HEK293 (cell line): ENCODE measurements at regions not wholly inside any gene's neighbourhood (a gene's known extent, or its start where the extent isn't known, plus 50 kb on each side); places are given as distances from the start of the nearest gene placed in this dataset.
A peak's percentile ranks its signal among the peaks of the same experiment; 100 is the strongest.

Source experiments
- CTCF ChIA-PET: fragments of 350-600 bp; formaldehyde crosslinking; extraction: SDS; loops from one replicate; lab custom pipeline; 2021; ENCODE audit warnings: antibody characterized with exemption; lab: Yijun Ruan, JAX
- POLR2A ChIA-PET: fragments of 300-600 bp; formaldehyde crosslinking; extraction: SDS; loops from one replicate; lab custom pipeline; 2020; ENCODE audit warnings: antibody characterized with exemption, inconsistent platforms; lab: Yijun Ruan, JAX
- H3K27ac ChIP-seq: fragments of 200-500 bp; sonication (Bioruptor generic); 2 replicates; pipeline ENCODE4 v1.5.1; 2014; ENCODE audit warnings: low read depth, low read length, control low read depth, inconsistent platforms; ENCODE audit errors: extremely low read depth
- H3K36me3 ChIP-seq, 2 experiments: fragments of 200-500 bp in 1 of 2; sonication (Bioruptor generic) in 1 of 2; 1 replicate in 1 of 2; 2 replicates in 1 of 2; pipeline ENCODE4 v1.5.1; 2014 to 2017; ENCODE audit warnings: inconsistent platforms in 2 of 2, low read length in 2 of 2; ENCODE audit not compliant: control insufficient read depth in 2 of 2, insufficient read depth in 1 of 2
- H3K4me1 ChIP-seq: fragments of 200-500 bp; sonication (Bioruptor generic); 2 replicates; pipeline ENCODE4 v1.5.1; 2014; ENCODE audit warnings: mild to moderate bottlenecking, low read length, inconsistent platforms; ENCODE audit not compliant: control insufficient read depth, insufficient read depth
- H3K4me3 ChIP-seq: 2 replicates; pipeline ENCODE4 v1.5.1; 2011; ENCODE audit warnings: low read depth, mild to moderate bottlenecking, control low read depth, low read length, moderate library complexity
- H3K9me3 ChIP-seq: fragments of 200-500 bp; sonication (Bioruptor generic); 2 replicates; pipeline ENCODE4 v1.5.1; 2014; ENCODE audit warnings: low read depth, low read length, inconsistent platforms; ENCODE audit not compliant: control insufficient read depth, insufficient read depth
- FEZF1 ChIP-seq: fragments of 450-650 bp; formaldehyde crosslinking; IDR thresholded peaks from 2 replicates; pipeline ENCODE4 v1.5.1; 2016; ENCODE audit warnings: missing biosample characterization, missing genetic modification characterization
- HOXD13 ChIP-seq: sonication (generic); formaldehyde crosslinking; IDR thresholded peaks from 2 replicates; pipeline ENCODE4 v1.8.0; 2022; ENCODE audit warnings: missing genetic modification reagents, borderline replicate concordance
- ZBTB48 ChIP-seq: fragments of 450-650 bp; formaldehyde crosslinking; IDR thresholded peaks from 2 replicates; pipeline ENCODE4 v1.5.1; 2016; ENCODE audit warnings: missing biosample characterization, missing genetic modification characterization
- ZFHX2 ChIP-seq: fragments of 450-650 bp; formaldehyde crosslinking; conservative IDR thresholded peaks from 2 replicates; pipeline ENCODE4 v1.5.1; 2016; ENCODE audit warnings: missing biosample characterization, missing genetic modification characterization
- ZNF16 ChIP-seq: fragments of 450-650 bp; formaldehyde crosslinking; IDR thresholded peaks from 2 replicates; pipeline ENCODE4 v1.5.1; 2016; ENCODE audit warnings: low read depth, missing biosample characterization, missing genetic modification characterization
- ZNF214 ChIP-seq: fragments of 450-650 bp; formaldehyde crosslinking; IDR thresholded peaks from 2 replicates; pipeline ENCODE4 v1.5.1; 2017; ENCODE audit warnings: missing biosample characterization, mild to moderate bottlenecking, missing genetic modification characterization, borderline replicate concordance
- ZNF571 ChIP-seq: fragments of 450-650 bp; formaldehyde crosslinking; IDR thresholded peaks from 2 replicates; pipeline ENCODE4 v1.5.0; 2017; ENCODE audit warnings: missing biosample characterization, missing genetic modification characterization
- ZNF621 ChIP-seq: fragments of 450-650 bp; formaldehyde crosslinking; IDR thresholded peaks from 2 replicates; pipeline ENCODE4 v1.5.1; 2017; ENCODE audit warnings: missing biosample characterization, missing genetic modification characterization
- ZNF677 ChIP-seq: fragments of 450-650 bp; IDR thresholded peaks from 2 replicates; pipeline ENCODE4 v1.5.0; 2018; ENCODE audit warnings: missing biosample characterization, mild to moderate bottlenecking, missing genetic modification characterization, moderate library complexity
- TF ChIP-seq, protein P1 (sequence below): fragments of 450-650 bp; formaldehyde crosslinking; IDR thresholded peaks from 2 replicates; pipeline ENCODE4 v1.5.1; 2016; ENCODE audit warnings: missing biosample characterization, missing genetic modification characterization
- TF ChIP-seq, protein P2 (sequence below): fragments of 450-650 bp; formaldehyde crosslinking; IDR thresholded peaks from 2 replicates; pipeline ENCODE4 v1.5.0; 2017; ENCODE audit warnings: missing biosample characterization, missing genetic modification characterization, borderline replicate concordance
- TF ChIP-seq, protein P3 (sequence below): fragments of 450-650 bp; formaldehyde crosslinking; conservative IDR thresholded peaks from 2 replicates; pipeline ENCODE4 v1.5.1; 2016; ENCODE audit warnings: low read depth, missing biosample characterization, missing genetic modification characterization

DNA sequence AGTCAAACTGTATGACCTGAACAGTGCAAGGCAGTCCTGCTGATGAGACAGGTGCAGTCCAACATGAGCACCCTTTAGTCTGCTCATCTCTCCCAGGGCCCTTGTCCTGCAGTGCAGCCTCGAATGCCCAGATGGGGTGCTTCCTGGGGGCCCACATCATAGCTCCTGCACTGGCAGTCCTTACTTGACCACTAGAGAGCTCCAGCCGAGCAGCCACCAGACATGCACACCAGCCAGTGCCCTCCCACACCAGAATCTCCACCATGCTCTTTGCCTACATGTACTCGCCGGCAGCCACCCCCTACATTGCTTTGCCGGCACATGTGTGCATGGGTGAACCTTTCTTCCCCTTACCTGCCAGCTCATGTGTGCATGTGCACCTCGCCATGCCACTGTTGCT is 188.8 kb upstream of the GULP1 start:
- H3K4me1 ChIP-seq: no peaks in the 10 kb centered on the region
- no peak overlapping the region for H3K27ac ChIP-seq
- TF ChIP-seq HOXD13 (CRISPR knock-in tag) (no peak), ZNF677 (tag by site-specific recombination) (no peak), ZBTB48 (no peak), ZNF214 (tag by site-specific recombination) (no peak)
- TF ChIP-seq, protein P1, sequence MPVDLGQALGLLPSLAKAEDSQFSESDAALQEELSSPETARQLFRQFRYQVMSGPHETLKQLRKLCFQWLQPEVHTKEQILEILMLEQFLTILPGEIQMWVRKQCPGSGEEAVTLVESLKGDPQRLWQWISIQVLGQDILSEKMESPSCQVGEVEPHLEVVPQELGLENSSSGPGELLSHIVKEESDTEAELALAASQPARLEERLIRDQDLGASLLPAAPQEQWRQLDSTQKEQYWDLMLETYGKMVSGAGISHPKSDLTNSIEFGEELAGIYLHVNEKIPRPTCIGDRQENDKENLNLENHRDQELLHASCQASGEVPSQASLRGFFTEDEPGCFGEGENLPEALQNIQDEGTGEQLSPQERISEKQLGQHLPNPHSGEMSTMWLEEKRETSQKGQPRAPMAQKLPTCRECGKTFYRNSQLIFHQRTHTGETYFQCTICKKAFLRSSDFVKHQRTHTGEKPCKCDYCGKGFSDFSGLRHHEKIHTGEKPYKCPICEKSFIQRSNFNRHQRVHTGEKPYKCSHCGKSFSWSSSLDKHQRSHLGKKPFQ (tag by site-specific recombination): no peak
- TF ChIP-seq, protein P2, sequence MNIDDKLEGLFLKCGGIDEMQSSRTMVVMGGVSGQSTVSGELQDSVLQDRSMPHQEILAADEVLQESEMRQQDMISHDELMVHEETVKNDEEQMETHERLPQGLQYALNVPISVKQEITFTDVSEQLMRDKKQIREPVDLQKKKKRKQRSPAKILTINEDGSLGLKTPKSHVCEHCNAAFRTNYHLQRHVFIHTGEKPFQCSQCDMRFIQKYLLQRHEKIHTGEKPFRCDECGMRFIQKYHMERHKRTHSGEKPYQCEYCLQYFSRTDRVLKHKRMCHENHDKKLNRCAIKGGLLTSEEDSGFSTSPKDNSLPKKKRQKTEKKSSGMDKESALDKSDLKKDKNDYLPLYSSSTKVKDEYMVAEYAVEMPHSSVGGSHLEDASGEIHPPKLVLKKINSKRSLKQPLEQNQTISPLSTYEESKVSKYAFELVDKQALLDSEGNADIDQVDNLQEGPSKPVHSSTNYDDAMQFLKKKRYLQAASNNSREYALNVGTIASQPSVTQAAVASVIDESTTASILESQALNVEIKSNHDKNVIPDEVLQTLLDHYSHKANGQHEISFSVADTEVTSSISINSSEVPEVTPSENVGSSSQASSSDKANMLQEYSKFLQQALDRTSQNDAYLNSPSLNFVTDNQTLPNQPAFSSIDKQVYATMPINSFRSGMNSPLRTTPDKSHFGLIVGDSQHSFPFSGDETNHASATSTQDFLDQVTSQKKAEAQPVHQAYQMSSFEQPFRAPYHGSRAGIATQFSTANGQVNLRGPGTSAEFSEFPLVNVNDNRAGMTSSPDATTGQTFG: no peak
- ChIA-PET CTCF (interaction anchor here (0.6 kb wide), 2 partner anchors 190 to 194 kb away, joined by 4 to 5 read pairs; no protein-coding TSS in a partner anchor), POLR2A (no interaction called here)
- no peak overlapping the region for H3K4me3 ChIP-seq
- H3K36me3 ChIP-seq: no peaks in the 10 kb centered on the region
- no peaks in the 10 kb centered on the region for H3K9me3 ChIP-seq

DNA sequence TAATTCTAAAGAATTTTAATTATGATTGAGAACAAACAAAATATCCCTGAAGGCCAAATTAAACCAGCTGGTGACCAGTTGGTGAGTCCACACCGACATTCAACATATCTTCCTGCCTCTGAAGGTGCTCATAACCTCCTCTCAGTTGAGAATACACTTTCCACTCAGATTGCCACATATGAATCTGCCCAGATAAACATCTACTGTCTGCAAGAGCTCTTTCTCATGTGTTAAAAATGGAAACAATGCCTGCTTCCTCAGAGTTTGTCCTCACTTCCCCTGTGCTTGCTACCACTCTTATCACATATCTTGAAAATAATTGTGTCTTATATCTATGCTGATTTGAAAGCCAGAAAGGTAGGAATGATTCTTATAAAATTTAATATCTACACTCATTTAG is 177.7 kb upstream of the GULP1 start:
- no peaks in the 10 kb centered on the region for H3K9me3 ChIP-seq
- no peak overlapping the region for H3K4me3 ChIP-seq
- CTCF ChIA-PET: no interaction called here
- H3K27ac ChIP-seq: no peak overlapping the region
- no peaks in the 10 kb centered on the region for H3K4me1 ChIP-seq
- TF ChIP-seq ZNF621: no peak
- TF ChIP-seq ZFHX2: no peak
- no peaks in the 10 kb centered on the region for H3K36me3 ChIP-seq
- POLR2A ChIA-PET: no interaction called here

DNA sequence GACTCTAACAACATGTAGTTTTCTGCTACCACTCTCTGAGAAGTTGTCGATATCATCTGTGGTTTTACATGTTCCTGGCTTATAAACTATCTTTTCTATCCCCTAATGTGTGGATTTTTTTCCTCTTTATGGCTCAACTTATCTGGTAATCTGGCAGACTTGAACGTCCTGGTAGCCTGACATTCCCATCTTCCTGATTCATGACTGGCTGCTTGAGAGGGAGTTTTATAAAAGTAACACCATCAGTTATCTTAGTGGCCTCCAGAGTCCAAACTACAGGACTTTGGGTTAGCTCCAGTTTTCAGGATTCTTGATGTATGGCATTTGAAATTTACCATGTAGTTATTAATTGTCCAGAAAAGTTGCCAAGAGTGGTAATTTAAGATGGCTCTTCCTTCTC is 174.0 kb upstream of the GULP1 start:
- Histone ChIP-seq H3K4me1 (no peaks in the 10 kb centered on the region), H3K36me3 (no peaks in the 10 kb centered on the region), H3K4me3 (no peak overlapping the region), H3K9me3 (no peaks in the 10 kb centered on the region), H3K27ac (no peak overlapping the region)
- CTCF ChIA-PET: no interaction called here
- POLR2A ChIA-PET: no interaction called here
- TF ChIP-seq, protein P3, sequence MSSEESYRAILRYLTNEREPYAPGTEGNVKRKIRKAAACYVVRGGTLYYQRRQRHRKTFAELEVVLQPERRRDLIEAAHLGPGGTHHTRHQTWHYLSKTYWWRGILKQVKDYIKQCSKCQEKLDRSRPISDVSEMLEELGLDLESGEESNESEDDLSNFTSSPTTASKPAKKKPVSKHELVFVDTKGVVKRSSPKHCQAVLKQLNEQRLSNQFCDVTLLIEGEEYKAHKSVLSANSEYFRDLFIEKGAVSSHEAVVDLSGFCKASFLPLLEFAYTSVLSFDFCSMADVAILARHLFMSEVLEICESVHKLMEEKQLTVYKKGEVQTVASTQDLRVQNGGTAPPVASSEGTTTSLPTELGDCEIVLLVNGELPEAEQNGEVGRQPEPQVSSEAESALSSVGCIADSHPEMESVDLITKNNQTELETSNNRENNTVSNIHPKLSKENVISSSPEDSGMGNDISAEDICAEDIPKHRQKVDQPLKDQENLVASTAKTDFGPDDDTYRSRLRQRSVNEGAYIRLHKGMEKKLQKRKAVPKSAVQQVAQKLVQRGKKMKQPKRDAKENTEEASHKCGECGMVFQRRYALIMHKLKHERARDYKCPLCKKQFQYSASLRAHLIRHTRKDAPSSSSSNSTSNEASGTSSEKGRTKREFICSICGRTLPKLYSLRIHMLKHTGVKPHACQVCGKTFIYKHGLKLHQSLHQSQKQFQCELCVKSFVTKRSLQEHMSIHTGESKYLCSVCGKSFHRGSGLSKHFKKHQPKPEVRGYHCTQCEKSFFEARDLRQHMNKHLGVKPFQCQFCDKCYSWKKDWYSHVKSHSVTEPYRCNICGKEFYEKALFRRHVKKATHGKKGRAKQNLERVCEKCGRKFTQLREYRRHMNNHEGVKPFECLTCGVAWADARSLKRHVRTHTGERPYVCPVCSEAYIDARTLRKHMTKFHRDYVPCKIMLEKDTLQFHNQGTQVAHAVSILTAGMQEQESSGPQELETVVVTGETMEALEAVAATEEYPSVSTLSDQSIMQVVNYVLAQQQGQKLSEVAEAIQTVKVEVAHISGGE (tag by site-specific recombination): peak; percentile 45; the same call in 1 of the 2 replicates
- no peak for TF ChIP-seq ZNF571 (tag by site-specific recombination)

DNA sequence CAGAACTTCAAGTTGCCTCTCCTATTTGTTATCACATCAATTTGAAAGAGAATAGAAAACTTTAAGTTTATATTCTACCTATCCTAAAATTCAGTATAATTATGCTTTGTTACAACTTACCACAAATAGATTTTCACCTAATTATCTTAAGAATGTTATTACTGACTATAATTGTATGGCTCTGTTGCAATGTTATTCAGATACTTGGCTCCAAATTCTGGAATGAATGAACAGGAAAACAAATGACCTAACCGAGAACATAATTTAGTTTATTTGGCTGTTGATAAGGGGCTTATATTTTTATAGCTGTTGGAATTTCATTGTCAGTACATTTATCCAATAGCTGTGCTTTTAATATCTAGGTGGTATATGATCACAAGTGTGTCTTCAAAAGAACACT is 173.2 kb upstream of the GULP1 start:
- TF ChIP-seq ZNF16 (tag by site-specific recombination): no peak
- TF ChIP-seq FEZF1: peak; percentile 29; the same call in 1 of the 2 replicates
- ChIA-PET CTCF (no interaction called here), POLR2A (no interaction called here)
- Histone ChIP-seq H3K27ac (no peak overlapping the region), H3K36me3 (no peaks in the 10 kb centered on the region), H3K4me3 (no peak overlapping the region), H3K4me1 (no peaks in the 10 kb centered on the region), H3K9me3 (no peaks in the 10 kb centered on the region)
